ENCODE measurements at regions not wholly inside any gene's neighbourhood (a gene's known extent, or its start where the extent isn't known, plus 50 kb on each side); places are given as distances from the start of the nearest gene placed in this dataset.
"Not testable (repeated sequence)": the region's sequence is repeated elsewhere in the genome, so short reads cannot be mapped to it uniquely, and the experiment has no call there.

GRCh38 chr12:76292891-76293290, 55.3 kb downstream of the BBS10 start:
- Mint-ChIP-seq H3K27me3 (peaks cover 5 to 25% (median 23%) of the 10 kb centered on the region in 3 donors), H3K36me3 (peaks cover 0 to 13% of the 10 kb centered on the region in 2 donors), H3K9me3 (peaks cover 0 to 13% (median 6%) of the 10 kb centered on the region in 7 donors)
- H3K4me3 Mint-ChIP-seq; ATAC-seq (ENCODE audit: low read depth in 2 of 2); DNase-seq; H3K4me1 Mint-ChIP-seq; H3K27ac Mint-ChIP-seq: not testable (repeated sequence)

- Mint-ChIP-seq H3K9me3 (peaks cover 0 to 13% (median 6%) of the 10 kb centered on the region in 7 donors), H3K27me3 (peaks cover 7 to 25% (median 23%) of the 10 kb centered on the region in 3 donors), H3K36me3 (peaks cover 0 to 13% of the 10 kb centered on the region in 2 donors)
- H3K4me1 Mint-ChIP-seq; H3K27ac Mint-ChIP-seq; H3K4me3 Mint-ChIP-seq; DNase-seq; ATAC-seq (ENCODE audit: low read depth in 2 of 2): not testable (repeated sequence)
Observed at GRCh38 chr12:76292305-76292704, 55.9 kb downstream of the BBS10 start.

GRCh38 chr12:76290963-76291859, 57.0 kb downstream of the BBS10 start:
- H3K27me3 Mint-ChIP-seq, result peaks cover 7 to 28% (median 24%) of the 10 kb centered on the region in 3 donors
- no peaks in the 10 kb centered on the region for H3K4me1 Mint-ChIP-seq
- ATAC-seq (ENCODE audit: low read depth in 2 of 2), result no peak
- peaks cover 0 to 13% of the 10 kb centered on the region in 2 donors for H3K36me3 Mint-ChIP-seq
- H3K4me3 Mint-ChIP-seq, result no peak overlapping the region
- H3K9me3 Mint-ChIP-seq, result peaks cover 0 to 13% (median 6%) of the 10 kb centered on the region in 7 donors
- DNase-seq, result no peak
- no peak overlapping the region for H3K27ac Mint-ChIP-seq

GRCh38 chr12:76288218-76288617, 60.0 kb downstream of the BBS10 start:
- no peak overlapping the region for H3K27ac Mint-ChIP-seq
- H3K4me3 Mint-ChIP-seq, result no peak overlapping the region
- DNase-seq (no peak), ATAC-seq (ENCODE audit: low read depth in 2 of 2) (no peak)
- peaks cover 0 to 11% of the 10 kb centered on the region in 2 donors for H3K36me3 Mint-ChIP-seq
- H3K27me3 Mint-ChIP-seq, result peaks cover 7 to 29% (median 28%) of the 10 kb centered on the region in 3 donors
- peaks cover 0 to 13% (median 4%) of the 10 kb centered on the region in 7 donors for H3K9me3 Mint-ChIP-seq
- H3K4me1 Mint-ChIP-seq, result no peaks in the 10 kb centered on the region

GRCh38 chr12:76284816-76285750, 63.1 kb downstream of the BBS10 start:
- DNase-seq (no peak), ATAC-seq (ENCODE audit: low read depth in 2 of 2) (no peak)
- Mint-ChIP-seq H3K27me3 (peaks cover 12 to 24% (median 23%) of the 10 kb centered on the region in 3 donors), H3K27ac (peak overlapping the region in 1 of 6 donors; percentile 0), H3K36me3 (no peaks in the 10 kb centered on the region), H3K9me3 (no peaks in the 10 kb centered on the region), H3K4me3 (no peak overlapping the region), H3K4me1 (no peaks in the 10 kb centered on the region)

GRCh38 chr12:76282744-76283143, 65.5 kb downstream of the BBS10 start:
- H3K9me3 Mint-ChIP-seq, result no peaks in the 10 kb centered on the region
- no peak overlapping the region for H3K27ac Mint-ChIP-seq
- H3K36me3 Mint-ChIP-seq, result no peaks in the 10 kb centered on the region
- ATAC-seq (ENCODE audit: low read depth in 2 of 2) (no peak), DNase-seq (no peak)
- H3K4me1 Mint-ChIP-seq, result no peaks in the 10 kb centered on the region
- peaks cover 23 to 29% (median 23%) of the 10 kb centered on the region in 3 donors for H3K27me3 Mint-ChIP-seq
- H3K4me3 Mint-ChIP-seq, result no peak overlapping the region

- peaks cover 22 to 45% (median 33%) of the 10 kb centered on the region in 3 donors for H3K27me3 Mint-ChIP-seq
- H3K4me3 Mint-ChIP-seq, result no peak overlapping the region
- DNase-seq (no peak), ATAC-seq (ENCODE audit: low read depth in 2 of 2) (no peak)
- peaks cover 0 to 1% (median 0%) of the 10 kb centered on the region in 7 donors for H3K9me3 Mint-ChIP-seq
- H3K27ac Mint-ChIP-seq, result no peak overlapping the region
- H3K36me3 Mint-ChIP-seq, result no peaks in the 10 kb centered on the region
- H3K4me1 Mint-ChIP-seq, result no peaks in the 10 kb centered on the region
Observed at GRCh38 chr12:76277480-76277879, 70.7 kb downstream of the BBS10 start.

GRCh38 chr12:76276499-76277151, 71.6 kb downstream of the BBS10 start:
- Mint-ChIP-seq H3K4me1 (no peaks in the 10 kb centered on the region), H3K9me3 (peaks cover 0 to 1% (median 0%) of the 10 kb centered on the region in 7 donors), H3K36me3 (no peaks in the 10 kb centered on the region), H3K27me3 (peaks cover 21 to 40% (median 28%) of the 10 kb centered on the region in 3 donors), H3K4me3 (no peak overlapping the region), H3K27ac (no peak overlapping the region)
- ATAC-seq (ENCODE audit: low read depth in 2 of 2) (no peak), DNase-seq (no peak)

GRCh38 chr12:76275511-76276093, 72.6 kb downstream of the BBS10 start:
- Mint-ChIP-seq H3K4me1 (no peaks in the 10 kb centered on the region), H3K9me3 (peaks cover 0 to 1% (median 0%) of the 10 kb centered on the region in 7 donors)

GRCh38 chr12:76274420-76275083, 73.7 kb downstream of the BBS10 start:
- H3K4me1 Mint-ChIP-seq, result no peaks in the 10 kb centered on the region
- H3K36me3 Mint-ChIP-seq, result no peaks in the 10 kb centered on the region
- peaks cover 0 to 1% (median 0%) of the 10 kb centered on the region in 7 donors for H3K9me3 Mint-ChIP-seq
- H3K27ac Mint-ChIP-seq, result no peak overlapping the region
- H3K4me3 Mint-ChIP-seq, result no peak overlapping the region
- H3K27me3 Mint-ChIP-seq, result peaks cover 25 to 38% (median 28%) of the 10 kb centered on the region in 3 donors
- DNase-seq, result no peak
- no peak for ATAC-seq (ENCODE audit: low read depth in 2 of 2)

More at GRCh38 chr12:76275511-76276093, 72.6 kb downstream of the BBS10 start:
- DNase-seq (no peak), ATAC-seq (ENCODE audit: low read depth in 2 of 2) (no peak)
- Mint-ChIP-seq H3K27ac (no peak overlapping the region), H3K4me3 (no peak overlapping the region), H3K36me3 (no peaks in the 10 kb centered on the region), H3K27me3 (peaks cover 24 to 40% (median 28%) of the 10 kb centered on the region in 3 donors)

- Mint-ChIP-seq H3K27me3 (peaks cover 16 to 24% (median 17%) of the 10 kb centered on the region in 3 donors), H3K9me3 (peaks cover 0 to 1% (median 0%) of the 10 kb centered on the region in 7 donors), H3K27ac (no peak overlapping the region), H3K4me3 (no peak overlapping the region), H3K36me3 (no peaks in the 10 kb centered on the region), H3K4me1 (no peaks in the 10 kb centered on the region)
- ATAC-seq (ENCODE audit: low read depth in 2 of 2) (no peak), DNase-seq (no peak)
Observed at GRCh38 chr12:76272287-76272686, 75.9 kb downstream of the BBS10 start.

GRCh38 chr12:76270657-76271358, 77.4 kb downstream of the BBS10 start:
- peaks cover 16 to 18% (median 16%) of the 10 kb centered on the region in 3 donors for H3K27me3 Mint-ChIP-seq
- DNase-seq (no peak), ATAC-seq (ENCODE audit: low read depth in 2 of 2) (no peak)
- no peak overlapping the region for H3K27ac Mint-ChIP-seq
- no peaks in the 10 kb centered on the region for H3K36me3 Mint-ChIP-seq
- H3K4me1 Mint-ChIP-seq, result no peaks in the 10 kb centered on the region
- H3K9me3 Mint-ChIP-seq, result peaks cover 0 to 1% (median 0%) of the 10 kb centered on the region in 7 donors
- no peak overlapping the region for H3K4me3 Mint-ChIP-seq
